Neural crest cell (in vitro differentiated cells): ENCODE measurements at regions not wholly inside any gene's neighbourhood (a gene's known extent, or its start where the extent isn't known, plus 50 kb on each side); places are given as distances from the start of the nearest gene placed in this dataset.

ENCODE experiments used
- DNase-seq: peaks from one replicate; pipeline ENCODE4 v3.0.0; 2021; ENCODE audit warnings: low read depth, mixed read lengths, low spot score
- H3K27ac Mint-ChIP-seq: one replicate; pipeline ENCODE4 v1.8.0; 2021; ENCODE audit warnings: mild to moderate bottlenecking, mixed read lengths; ENCODE audit not compliant: unreplicated experiment
- H3K27me3 Mint-ChIP-seq: 2 replicates; pipeline ENCODE4 v1.8.0; 2021; ENCODE audit warnings: low read depth, mild to moderate bottlenecking, mixed read lengths
- H3K36me3 Mint-ChIP-seq: 2 replicates; pipeline ENCODE4 v1.8.0; 2021; ENCODE audit warnings: low read depth, mild to moderate bottlenecking, mixed read lengths
- H3K4me1 Mint-ChIP-seq: 2 replicates; pipeline ENCODE4 v1.8.0; 2021; ENCODE audit warnings: mixed read lengths
- H3K4me3 Mint-ChIP-seq: one replicate; pipeline ENCODE4 v1.8.0; 2021; ENCODE audit warnings: mild to moderate bottlenecking, mixed read lengths
- H3K9me3 Mint-ChIP-seq: 2 replicates; pipeline ENCODE4 v1.8.0; 2021; ENCODE audit warnings: mixed read lengths
- CTCF ChIP-seq: fragments of 200-600 bp; sonication (generic); conservative IDR thresholded peaks from 2 replicates; pipeline ENCODE4 v1.5.0; 2021; ENCODE audit warnings: antibody characterized with exemption, mild to moderate bottlenecking

GRCh38 chr6:68575765-68576439, 59.2 kb upstream of the ADGRB3 start:
- TF ChIP-seq CTCF = no peak
- Mint-ChIP-seq H3K9me3 (peaks cover 7% of the 10 kb centered on the region), H3K4me1 (peaks cover 13% of the 10 kb centered on the region), H3K4me3 (peak overlapping the region; percentile 69), H3K36me3 (peaks cover 5% of the 10 kb centered on the region), H3K27me3 (no peaks in the 10 kb centered on the region), H3K27ac (peak overlapping the region; percentile 22)
- peak; percentile 4 for DNase-seq

GRCh38 chr6:68572975-68573374, 62.1 kb upstream of the ADGRB3 start:
- Mint-ChIP-seq H3K27ac (no peak overlapping the region), H3K27me3 (no peaks in the 10 kb centered on the region), H3K9me3 (peaks cover 20% of the 10 kb centered on the region), H3K36me3 (peaks cover 12% of the 10 kb centered on the region), H3K4me1 (peaks cover 13% of the 10 kb centered on the region), H3K4me3 (no peak overlapping the region)
- no peak for DNase-seq
- TF ChIP-seq CTCF = no peak

DNA sequence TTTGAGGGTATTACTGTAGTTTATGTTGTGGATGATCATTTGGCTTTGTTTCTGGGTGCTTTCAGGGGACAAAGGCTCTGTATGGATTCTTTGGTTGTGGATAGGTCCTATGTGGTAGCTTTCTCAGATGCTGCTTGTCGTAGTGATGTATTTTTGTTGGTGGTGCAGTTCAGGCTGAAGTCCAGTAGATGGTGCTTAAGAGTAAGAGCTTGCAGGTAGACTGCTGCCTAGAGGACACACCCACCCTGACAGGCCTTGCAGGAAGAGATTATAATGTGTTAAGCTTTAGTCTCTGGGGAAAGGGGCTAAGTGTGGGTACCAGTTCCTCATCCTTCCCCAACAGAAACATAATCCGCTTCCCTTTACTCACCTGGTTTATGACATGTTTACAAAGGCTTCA, 62.6 kb upstream of the ADGRB3 start:
- DNase-seq = peak; percentile 2
- H3K9me3 Mint-ChIP-seq = peaks cover 22% of the 10 kb centered on the region
- no peak overlapping the region for H3K27ac Mint-ChIP-seq
- H3K27me3 Mint-ChIP-seq = no peaks in the 10 kb centered on the region
- H3K36me3 Mint-ChIP-seq = peaks cover 12% of the 10 kb centered on the region
- TF ChIP-seq CTCF = peak; percentile 64
- no peak overlapping the region for H3K4me3 Mint-ChIP-seq
- peaks cover 13% of the 10 kb centered on the region for H3K4me1 Mint-ChIP-seq

- no peaks in the 10 kb centered on the region for H3K36me3 Mint-ChIP-seq
- H3K9me3 Mint-ChIP-seq = no peaks in the 10 kb centered on the region
- peak overlapping the region; percentile 45 for H3K27ac Mint-ChIP-seq
- DNase-seq = peak; percentile 34
- H3K4me3 Mint-ChIP-seq = peak overlapping the region; percentile 55
- H3K4me1 Mint-ChIP-seq = peaks cover 18% of the 10 kb centered on the region
- H3K27me3 Mint-ChIP-seq = peaks cover 4% of the 10 kb centered on the region
- no peak for TF ChIP-seq CTCF
These were observed 75.4 kb upstream of the ADGRB3 start for GRCh38 chr6:68559716-68560115.

DNA sequence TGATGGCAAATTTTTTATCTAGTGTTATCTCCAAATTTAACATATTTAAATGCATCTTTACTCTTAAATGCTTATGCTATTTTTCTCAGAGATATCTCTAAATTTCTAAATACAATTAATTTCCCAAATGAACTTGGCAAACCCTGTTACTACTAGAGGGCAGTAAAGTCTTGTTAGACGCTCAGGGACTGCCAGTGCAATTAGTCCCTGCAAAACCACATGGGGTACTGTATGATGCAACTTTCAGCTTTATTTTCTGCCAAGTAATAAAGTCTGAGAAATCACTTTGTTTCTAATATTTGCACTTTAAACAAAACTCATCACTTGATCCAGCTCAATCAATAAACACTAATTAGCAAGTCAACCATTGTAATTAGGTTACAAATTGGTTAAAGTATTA, 76.0 kb upstream of the ADGRB3 start:
- Mint-ChIP-seq H3K4me3 (peak overlapping the region; percentile 55), H3K27ac (peak overlapping the region; percentile 45), H3K36me3 (no peaks in the 10 kb centered on the region), H3K27me3 (peaks cover 4% of the 10 kb centered on the region), H3K9me3 (no peaks in the 10 kb centered on the region), H3K4me1 (peaks cover 18% of the 10 kb centered on the region)
- no peak for TF ChIP-seq CTCF
- DNase-seq = no peak
